ENCODE measurements at regions not wholly inside any gene's neighbourhood (a gene's known extent, or its start where the extent isn't known, plus 50 kb on each side); places are given as distances from the start of the nearest gene placed in this dataset.

- TF ChIP-seq CTCF (IDR thresholded peaks at IDR 0.05): no peak
- no peak for TF ChIP-seq EZH2phosphoT487 (IDR thresholded peaks at IDR 0.05)
These were observed 424.1 kb upstream of the MGMT start for GRCh38 chr10:129042776-129043595.
